ENCODE measurements at regions not wholly inside any gene's neighbourhood (a gene's known extent, or its start where the extent isn't known, plus 50 kb on each side); places are given as distances from the start of the nearest gene placed in this dataset.

DNA sequence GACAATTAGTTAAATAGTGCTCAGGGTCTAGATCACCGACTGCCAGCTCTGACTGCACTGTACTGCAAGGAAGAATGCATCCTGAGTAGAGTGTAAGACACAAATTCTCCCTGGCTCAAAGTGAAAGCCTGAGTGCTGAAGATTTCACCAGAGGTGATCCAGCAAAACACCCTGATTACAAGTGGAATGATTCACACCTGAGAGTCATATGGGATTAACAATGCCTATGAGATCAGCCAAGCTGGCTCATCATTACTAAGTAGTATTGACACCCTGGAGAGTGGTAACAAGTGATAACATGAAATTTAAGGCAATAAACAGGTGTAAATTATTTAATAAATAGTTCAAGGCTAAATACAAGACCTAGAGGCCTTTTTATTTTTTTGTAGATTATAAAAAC, 403.8 kb upstream of the PRR20A start:
- no peak for TF ChIP-seq EZH2phosphoT487 (IDR thresholded peaks at IDR 0.05; ENCODE audit: borderline replicate concordance, low read length)
- TF ChIP-seq, protein P1, sequence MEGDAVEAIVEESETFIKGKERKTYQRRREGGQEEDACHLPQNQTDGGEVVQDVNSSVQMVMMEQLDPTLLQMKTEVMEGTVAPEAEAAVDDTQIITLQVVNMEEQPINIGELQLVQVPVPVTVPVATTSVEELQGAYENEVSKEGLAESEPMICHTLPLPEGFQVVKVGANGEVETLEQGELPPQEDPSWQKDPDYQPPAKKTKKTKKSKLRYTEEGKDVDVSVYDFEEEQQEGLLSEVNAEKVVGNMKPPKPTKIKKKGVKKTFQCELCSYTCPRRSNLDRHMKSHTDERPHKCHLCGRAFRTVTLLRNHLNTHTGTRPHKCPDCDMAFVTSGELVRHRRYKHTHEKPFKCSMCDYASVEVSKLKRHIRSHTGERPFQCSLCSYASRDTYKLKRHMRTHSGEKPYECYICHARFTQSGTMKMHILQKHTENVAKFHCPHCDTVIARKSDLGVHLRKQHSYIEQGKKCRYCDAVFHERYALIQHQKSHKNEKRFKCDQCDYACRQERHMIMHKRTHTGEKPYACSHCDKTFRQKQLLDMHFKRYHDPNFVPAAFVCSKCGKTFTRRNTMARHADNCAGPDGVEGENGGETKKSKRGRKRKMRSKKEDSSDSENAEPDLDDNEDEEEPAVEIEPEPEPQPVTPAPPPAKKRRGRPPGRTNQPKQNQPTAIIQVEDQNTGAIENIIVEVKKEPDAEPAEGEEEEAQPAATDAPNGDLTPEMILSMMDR (IDR thresholded peaks at IDR 0.05; ENCODE audit: low read depth, low read length, poor library complexity, severe bottlenecking): no peak
